ENCODE measurements at regions not wholly inside any gene's neighbourhood (a gene's known extent, or its start where the extent isn't known, plus 50 kb on each side); places are given as distances from the start of the nearest gene placed in this dataset.

- TF ChIP-seq CREB5 (CRISPR knock-in tag; IDR thresholded peaks at IDR 0.05; ENCODE audit: low read depth) (no peak), ZC3H10 (CRISPR knock-in tag; IDR thresholded peaks at IDR 0.05) (no peak), POU6F1 (CRISPR knock-in tag; IDR thresholded peaks at IDR 0.05; ENCODE audit: borderline replicate concordance, low read depth) (no peak), TOX (CRISPR knock-in tag; IDR thresholded peaks at IDR 0.05; ENCODE audit: borderline replicate concordance) (no peak), PPARA (CRISPR knock-in tag; IDR thresholded peaks at IDR 0.05; ENCODE audit: borderline replicate concordance) (no peak)
- ATAC-seq = no peak
These were observed 1890.7 kb upstream of the NUDT12 start for GRCh38 chr5:105453216-105453807.

GRCh38 chr5:105448271-105448670, 1885.7 kb upstream of the NUDT12 start:
- ATAC-seq = no peak
- TF ChIP-seq OSR1 (CRISPR knock-in tag; IDR thresholded peaks at IDR 0.05) (no peak), CSDC2 (CRISPR knock-in tag; IDR thresholded peaks at IDR 0.05) (no peak), BACH2 (CRISPR knock-in tag; IDR thresholded peaks at IDR 0.05; ENCODE audit: borderline replicate concordance) (no peak), GLIS3 (CRISPR knock-in tag; IDR thresholded peaks at IDR 0.05) (no peak), PATZ1 (CRISPR knock-in tag; IDR thresholded peaks at IDR 0.05; ENCODE audit: borderline replicate concordance) (no peak)

- TF ChIP-seq ZNF8 (CRISPR knock-in tag; IDR thresholded peaks at IDR 0.05) = no peak
- no peak for TF ChIP-seq ISL1 (CRISPR knock-in tag; IDR thresholded peaks at IDR 0.05)
- no peak for ATAC-seq
These were observed 1867.9 kb upstream of the NUDT12 start for GRCh38 chr5:105430516-105430915.

GRCh38 chr5:105428451-105429380, 1866.1 kb upstream of the NUDT12 start:
- no peak for TF ChIP-seq TOX (CRISPR knock-in tag; IDR thresholded peaks at IDR 0.05; ENCODE audit: borderline replicate concordance)
- no peak for TF ChIP-seq RARB (CRISPR knock-in tag; IDR thresholded peaks at IDR 0.05)
- ATAC-seq = no peak

GRCh38 chr5:105414067-105414466, 1851.5 kb upstream of the NUDT12 start:
- ATAC-seq = no peak
- no peak for TF ChIP-seq ARNTL (CRISPR knock-in tag; IDR thresholded peaks at IDR 0.05; ENCODE audit: borderline replicate concordance, low read depth)
- TF ChIP-seq BACH2 (CRISPR knock-in tag; IDR thresholded peaks at IDR 0.05; ENCODE audit: borderline replicate concordance) = no peak
- no peak for TF ChIP-seq POU6F1 (CRISPR knock-in tag; IDR thresholded peaks at IDR 0.05; ENCODE audit: borderline replicate concordance, low read depth)
- TF ChIP-seq SNAI2 (CRISPR knock-in tag; IDR thresholded peaks at IDR 0.05) = no peak
- TF ChIP-seq CSRNP3 (CRISPR knock-in tag; IDR thresholded peaks at IDR 0.05) = no peak
- no peak for TF ChIP-seq OSR1 (CRISPR knock-in tag; IDR thresholded peaks at IDR 0.05)
- no peak for TF ChIP-seq TCF4 (CRISPR knock-in tag; IDR thresholded peaks at IDR 0.05; ENCODE audit: borderline replicate concordance)
- TF ChIP-seq ZFP3 (CRISPR knock-in tag; IDR thresholded peaks at IDR 0.05) = no peak
- no peak for TF ChIP-seq PATZ1 (CRISPR knock-in tag; IDR thresholded peaks at IDR 0.05; ENCODE audit: borderline replicate concordance)
- no peak for TF ChIP-seq ZNF8 (CRISPR knock-in tag; IDR thresholded peaks at IDR 0.05)
- no peak for TF ChIP-seq ZFP30 (CRISPR knock-in tag; IDR thresholded peaks at IDR 0.05)
- TF ChIP-seq CREB5 (CRISPR knock-in tag; IDR thresholded peaks at IDR 0.05; ENCODE audit: low read depth) = no peak
- no peak for TF ChIP-seq CSDC2 (CRISPR knock-in tag; IDR thresholded peaks at IDR 0.05)
- no peak for TF ChIP-seq ESRRG (CRISPR knock-in tag; IDR thresholded peaks at IDR 0.05)
- TF ChIP-seq RARB (CRISPR knock-in tag; IDR thresholded peaks at IDR 0.05) = no peak
- TF ChIP-seq ISL1 (CRISPR knock-in tag; IDR thresholded peaks at IDR 0.05) = no peak
- TF ChIP-seq TOX (CRISPR knock-in tag; IDR thresholded peaks at IDR 0.05; ENCODE audit: borderline replicate concordance) = no peak
- no peak for TF ChIP-seq PPARA (CRISPR knock-in tag; IDR thresholded peaks at IDR 0.05; ENCODE audit: borderline replicate concordance)
